ENCODE measurements at regions not wholly inside any gene's neighbourhood (a gene's known extent, or its start where the extent isn't known, plus 50 kb on each side); places are given as distances from the start of the nearest gene placed in this dataset.

- TF ChIP-seq EZH2phosphoT487 (IDR thresholded peaks at IDR 0.05; ENCODE audit: borderline replicate concordance) (no peak), POLR2A (IDR thresholded peaks at IDR 0.05; ENCODE audit: borderline replicate concordance, extremely low read depth, insufficient read depth, insufficient read length) (no peak), EZH2 (IDR thresholded peaks at IDR 0.05) (no peak), EGR1 (IDR thresholded peaks at IDR 0.05; ENCODE audit: low read depth) (no peak), CEBPB (IDR thresholded peaks at IDR 0.05; ENCODE audit: low read depth) (no peak)
- TF ChIP-seq, protein P1, sequence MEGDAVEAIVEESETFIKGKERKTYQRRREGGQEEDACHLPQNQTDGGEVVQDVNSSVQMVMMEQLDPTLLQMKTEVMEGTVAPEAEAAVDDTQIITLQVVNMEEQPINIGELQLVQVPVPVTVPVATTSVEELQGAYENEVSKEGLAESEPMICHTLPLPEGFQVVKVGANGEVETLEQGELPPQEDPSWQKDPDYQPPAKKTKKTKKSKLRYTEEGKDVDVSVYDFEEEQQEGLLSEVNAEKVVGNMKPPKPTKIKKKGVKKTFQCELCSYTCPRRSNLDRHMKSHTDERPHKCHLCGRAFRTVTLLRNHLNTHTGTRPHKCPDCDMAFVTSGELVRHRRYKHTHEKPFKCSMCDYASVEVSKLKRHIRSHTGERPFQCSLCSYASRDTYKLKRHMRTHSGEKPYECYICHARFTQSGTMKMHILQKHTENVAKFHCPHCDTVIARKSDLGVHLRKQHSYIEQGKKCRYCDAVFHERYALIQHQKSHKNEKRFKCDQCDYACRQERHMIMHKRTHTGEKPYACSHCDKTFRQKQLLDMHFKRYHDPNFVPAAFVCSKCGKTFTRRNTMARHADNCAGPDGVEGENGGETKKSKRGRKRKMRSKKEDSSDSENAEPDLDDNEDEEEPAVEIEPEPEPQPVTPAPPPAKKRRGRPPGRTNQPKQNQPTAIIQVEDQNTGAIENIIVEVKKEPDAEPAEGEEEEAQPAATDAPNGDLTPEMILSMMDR (IDR thresholded peaks at IDR 0.05 in 2 of 3, conservative IDR thresholded peaks at IDR 0.05 in 1 of 3; ENCODE audit: borderline replicate concordance in 1 of 3, insufficient read depth in 1 of 3, low read depth in 2 of 3, low read length in 2 of 3), result no peak
Observed at GRCh38 chr6:167442796-167443680, 118.2 kb downstream of the TTLL2 start.

Data from HCT116 (cell line).